ENCODE measurements at regions not wholly inside any gene's neighbourhood (a gene's known extent, or its start where the extent isn't known, plus 50 kb on each side); places are given as distances from the start of the nearest gene placed in this dataset.

DNA sequence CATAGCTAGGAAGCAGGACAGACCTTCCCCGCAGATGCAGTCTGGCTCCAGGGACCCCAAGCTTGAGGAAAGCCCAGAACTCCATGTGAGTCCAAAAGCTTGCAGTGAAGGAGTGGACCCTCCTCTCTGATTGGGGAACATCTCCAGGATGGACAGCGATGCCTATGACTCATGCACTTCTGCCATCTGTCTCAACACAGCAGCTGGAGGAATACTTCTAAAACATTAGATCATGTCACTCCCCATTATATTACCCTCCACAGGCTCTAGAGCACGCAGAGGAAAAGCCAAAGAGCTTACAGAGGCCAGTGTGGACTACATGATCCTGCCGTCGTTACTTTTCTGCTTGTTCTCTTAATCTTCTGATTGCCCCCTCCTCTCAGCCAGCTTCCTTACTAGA, 605.7 kb downstream of the INSC start:
- H3K36me3 ChIP-seq: no peaks in the 10 kb centered on the region
- H3K4me3 ChIP-seq: no peak overlapping the region
- no peaks in the 10 kb centered on the region for H4K20me1 ChIP-seq
- no peak overlapping the region for H3K9ac ChIP-seq
- no peak for TF ChIP-seq Cebpa-rat (IDR thresholded peaks at IDR 0.05)
- no peak overlapping the region for H3K27ac ChIP-seq
- no peaks in the 10 kb centered on the region for H3K4me1 ChIP-seq
- H3K9me3 ChIP-seq (replicated peaks in 1 of 11): no peaks in the 10 kb centered on the region
- H3K4me2 ChIP-seq: no peak overlapping the region
- no peaks in the 10 kb centered on the region for H3K27me3 ChIP-seq

GRCh38 chr11:15723966-15724365, 609.2 kb downstream of the INSC start:
- no peaks in the 10 kb centered on the region for H3K27me3 ChIP-seq
- H3K4me1 ChIP-seq: no peaks in the 10 kb centered on the region
- no peak for TF ChIP-seq Cebpa-rat (IDR thresholded peaks at IDR 0.05)
- no peaks in the 10 kb centered on the region for H4K20me1 ChIP-seq
- no peaks in the 10 kb centered on the region for H3K36me3 ChIP-seq
- H3K27ac ChIP-seq: no peak overlapping the region
- H3K4me2 ChIP-seq: no peak overlapping the region
- H3K4me3 ChIP-seq: no peak overlapping the region
- H3K9me3 ChIP-seq (replicated peaks in 1 of 11): no peaks in the 10 kb centered on the region
- H3K9ac ChIP-seq: no peak overlapping the region

DNA sequence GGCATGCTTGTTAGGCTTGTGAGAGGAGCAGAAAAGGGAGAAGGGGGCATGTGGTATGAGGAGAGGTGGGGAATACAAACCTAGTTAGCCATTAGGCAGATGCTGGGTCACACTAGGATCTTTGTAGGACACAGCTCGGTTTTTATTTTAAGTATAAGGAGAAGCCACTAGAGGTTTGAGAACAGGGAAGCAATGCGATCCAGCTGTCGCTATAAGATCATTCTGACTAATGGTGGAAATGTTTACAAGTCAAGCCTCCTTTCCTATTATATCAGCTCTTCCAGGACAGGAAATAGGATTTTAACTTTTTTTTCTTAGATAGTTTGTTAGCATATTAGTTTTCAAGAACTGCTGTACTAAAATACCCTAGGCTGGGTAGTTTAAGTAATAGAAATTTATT, 609.9 kb downstream of the INSC start:
- no peaks in the 10 kb centered on the region for H4K20me1 ChIP-seq
- H3K27me3 ChIP-seq: no peaks in the 10 kb centered on the region
- no peaks in the 10 kb centered on the region for H3K36me3 ChIP-seq
- H3K4me1 ChIP-seq: no peaks in the 10 kb centered on the region
- no peak for TF ChIP-seq Cebpa-rat (IDR thresholded peaks at IDR 0.05)
- H3K9ac ChIP-seq: no peak overlapping the region
- no peak overlapping the region for H3K4me3 ChIP-seq
- H3K4me2 ChIP-seq: no peak overlapping the region
- H3K27ac ChIP-seq: no peak overlapping the region
- no peaks in the 10 kb centered on the region for H3K9me3 ChIP-seq (replicated peaks in 1 of 11)

GRCh38 chr11:15725246-15725645, 610.5 kb downstream of the INSC start:
- no peak overlapping the region for H3K9ac ChIP-seq
- no peaks in the 10 kb centered on the region for H3K27me3 ChIP-seq
- H3K4me2 ChIP-seq: no peak overlapping the region
- H4K20me1 ChIP-seq: no peaks in the 10 kb centered on the region
- TF ChIP-seq Cebpa-rat (IDR thresholded peaks at IDR 0.05): no peak
- no peak overlapping the region for H3K27ac ChIP-seq
- no peaks in the 10 kb centered on the region for H3K36me3 ChIP-seq
- no peaks in the 10 kb centered on the region for H3K4me1 ChIP-seq
- H3K4me3 ChIP-seq: no peak overlapping the region
- no peaks in the 10 kb centered on the region for H3K9me3 ChIP-seq (replicated peaks in 1 of 11)

GRCh38 chr11:15726221-15726746, 611.6 kb downstream of the INSC start:
- no peaks in the 10 kb centered on the region for H4K20me1 ChIP-seq
- no peak overlapping the region for H3K4me3 ChIP-seq
- H3K4me1 ChIP-seq: no peaks in the 10 kb centered on the region
- no peak overlapping the region for H3K9ac ChIP-seq
- H3K27ac ChIP-seq: no peak overlapping the region
- H3K36me3 ChIP-seq: no peaks in the 10 kb centered on the region
- H3K9me3 ChIP-seq (replicated peaks in 1 of 11): no peaks in the 10 kb centered on the region
- no peak for TF ChIP-seq Cebpa-rat (IDR thresholded peaks at IDR 0.05)
- H3K27me3 ChIP-seq: no peaks in the 10 kb centered on the region
- H3K4me2 ChIP-seq: no peak overlapping the region

GRCh38 chr11:15726893-15727519, 612.3 kb downstream of the INSC start:
- H3K9me3 ChIP-seq (replicated peaks in 1 of 11): no peaks in the 10 kb centered on the region
- H3K4me1 ChIP-seq: no peaks in the 10 kb centered on the region
- H3K4me2 ChIP-seq: no peak overlapping the region
- TF ChIP-seq Cebpa-rat (IDR thresholded peaks at IDR 0.05): no peak
- H3K36me3 ChIP-seq: no peaks in the 10 kb centered on the region
- no peak overlapping the region for H3K9ac ChIP-seq
- no peaks in the 10 kb centered on the region for H4K20me1 ChIP-seq
- H3K27me3 ChIP-seq: no peaks in the 10 kb centered on the region
- no peak overlapping the region for H3K4me3 ChIP-seq
- no peak overlapping the region for H3K27ac ChIP-seq

- Histone ChIP-seq H3K9me3 (replicated peaks in 1 of 11) (no peaks in the 10 kb centered on the region), H3K4me1 (no peaks in the 10 kb centered on the region), H3K9ac (no peak overlapping the region), H3K27ac (no peak overlapping the region), H4K20me1 (no peaks in the 10 kb centered on the region), H3K36me3 (no peaks in the 10 kb centered on the region), H3K27me3 (no peaks in the 10 kb centered on the region), H3K4me3 (no peak overlapping the region), H3K4me2 (no peak overlapping the region)
- no peak for TF ChIP-seq Cebpa-rat (IDR thresholded peaks at IDR 0.05)
Observed at GRCh38 chr11:15727520-15727914, 612.8 kb downstream of the INSC start.

- Histone ChIP-seq H3K4me2 (no peak overlapping the region), H3K9me3 (replicated peaks in 1 of 11) (no peaks in the 10 kb centered on the region), H3K27ac (no peak overlapping the region), H4K20me1 (no peaks in the 10 kb centered on the region), H3K27me3 (no peaks in the 10 kb centered on the region), H3K4me3 (no peak overlapping the region), H3K36me3 (no peaks in the 10 kb centered on the region), H3K9ac (no peak overlapping the region), H3K4me1 (no peaks in the 10 kb centered on the region)
- TF ChIP-seq Cebpa-rat (IDR thresholded peaks at IDR 0.05): no peak
Observed at GRCh38 chr11:15728207-15728606, 613.5 kb downstream of the INSC start.

GRCh38 chr11:15730263-15730994, 615.7 kb downstream of the INSC start:
- Histone ChIP-seq H4K20me1 (no peaks in the 10 kb centered on the region), H3K9me3 (replicated peaks in 1 of 11) (no peaks in the 10 kb centered on the region), H3K36me3 (no peaks in the 10 kb centered on the region), H3K4me1 (no peaks in the 10 kb centered on the region), H3K27me3 (no peaks in the 10 kb centered on the region), H3K27ac (no peak overlapping the region), H3K4me2 (no peak overlapping the region), H3K4me3 (no peak overlapping the region), H3K9ac (no peak overlapping the region)
- no peak for TF ChIP-seq Cebpa-rat (IDR thresholded peaks at IDR 0.05)

GRCh38 chr11:15730995-15731385, 616.3 kb downstream of the INSC start:
- no peaks in the 10 kb centered on the region for H3K27me3 ChIP-seq
- no peak overlapping the region for H3K4me2 ChIP-seq
- no peaks in the 10 kb centered on the region for H3K36me3 ChIP-seq
- H3K4me3 ChIP-seq: no peak overlapping the region
- H3K4me1 ChIP-seq: no peaks in the 10 kb centered on the region
- no peak for TF ChIP-seq Cebpa-rat (IDR thresholded peaks at IDR 0.05)
- H4K20me1 ChIP-seq: no peaks in the 10 kb centered on the region
- no peak overlapping the region for H3K27ac ChIP-seq
- no peaks in the 10 kb centered on the region for H3K9me3 ChIP-seq (replicated peaks in 1 of 11)
- no peak overlapping the region for H3K9ac ChIP-seq

All from BLaER1 treated with 17β-estradiol and CSF1 and Interleukin-3, amounts not matched to agents 10 nM and 100 nM (cell line).